ENCODE measurements at regions not wholly inside any gene's neighbourhood (a gene's known extent, or its start where the extent isn't known, plus 50 kb on each side); places are given as distances from the start of the nearest gene placed in this dataset.

GRCh38 chr2:22801970-22802369, 583.0 kb upstream of the KLHL29 start:
- TF ChIP-seq CTCF (conservative IDR thresholded peaks at IDR 0.05 in 1 of 2, IDR thresholded peaks at IDR 0.05 in 1 of 2; ENCODE audit: low read depth in 1 of 2, low read length in 2 of 2) (no peak), EZH2 (IDR thresholded peaks at IDR 0.05; ENCODE audit: low read length, missing control alignments) (no peak)
